ENCODE measurements at regions not wholly inside any gene's neighbourhood (a gene's known extent, or its start where the extent isn't known, plus 50 kb on each side); places are given as distances from the start of the nearest gene placed in this dataset.

DNA sequence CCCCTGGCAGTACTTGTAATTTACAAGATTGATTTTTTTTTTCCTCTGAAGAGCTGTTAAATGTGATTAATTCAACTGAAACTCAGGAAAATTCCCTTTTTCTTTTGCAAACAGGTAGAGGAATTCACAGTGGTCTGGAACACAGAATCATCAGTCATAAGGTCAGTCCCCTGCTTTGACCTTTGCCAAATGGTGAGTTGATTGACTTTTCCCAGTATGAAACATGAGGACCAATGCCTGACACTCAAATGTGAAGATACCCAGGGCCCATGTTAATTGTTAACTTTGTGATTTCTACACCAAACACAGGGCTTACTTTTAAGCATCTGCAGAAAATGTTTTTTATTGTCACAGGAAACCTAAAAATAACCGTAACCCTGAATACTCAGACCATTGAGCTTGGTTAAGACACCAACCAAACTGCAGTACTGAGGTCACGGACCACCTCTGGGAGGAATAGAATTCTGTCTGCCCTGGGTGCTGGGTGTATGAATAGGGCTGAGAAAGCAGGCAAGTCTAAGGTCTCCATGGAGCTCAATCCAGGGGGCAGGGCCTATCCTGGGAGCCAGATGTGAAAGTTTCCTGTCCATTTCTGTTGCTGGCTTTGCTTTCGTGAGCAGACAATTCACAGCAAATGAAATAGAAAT, 192.4 kb downstream of the TMX1 start:
- TF ChIP-seq, protein P1, sequence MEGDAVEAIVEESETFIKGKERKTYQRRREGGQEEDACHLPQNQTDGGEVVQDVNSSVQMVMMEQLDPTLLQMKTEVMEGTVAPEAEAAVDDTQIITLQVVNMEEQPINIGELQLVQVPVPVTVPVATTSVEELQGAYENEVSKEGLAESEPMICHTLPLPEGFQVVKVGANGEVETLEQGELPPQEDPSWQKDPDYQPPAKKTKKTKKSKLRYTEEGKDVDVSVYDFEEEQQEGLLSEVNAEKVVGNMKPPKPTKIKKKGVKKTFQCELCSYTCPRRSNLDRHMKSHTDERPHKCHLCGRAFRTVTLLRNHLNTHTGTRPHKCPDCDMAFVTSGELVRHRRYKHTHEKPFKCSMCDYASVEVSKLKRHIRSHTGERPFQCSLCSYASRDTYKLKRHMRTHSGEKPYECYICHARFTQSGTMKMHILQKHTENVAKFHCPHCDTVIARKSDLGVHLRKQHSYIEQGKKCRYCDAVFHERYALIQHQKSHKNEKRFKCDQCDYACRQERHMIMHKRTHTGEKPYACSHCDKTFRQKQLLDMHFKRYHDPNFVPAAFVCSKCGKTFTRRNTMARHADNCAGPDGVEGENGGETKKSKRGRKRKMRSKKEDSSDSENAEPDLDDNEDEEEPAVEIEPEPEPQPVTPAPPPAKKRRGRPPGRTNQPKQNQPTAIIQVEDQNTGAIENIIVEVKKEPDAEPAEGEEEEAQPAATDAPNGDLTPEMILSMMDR (conservative IDR thresholded peaks at IDR 0.05; ENCODE audit: low read depth in 2 of 2), result no peak
- TF ChIP-seq ZNF331 (CRISPR knock-in tag; IDR thresholded peaks at IDR 0.05; ENCODE audit: low read depth), result no peak
